Fibroblast of skin of back (primary cell): ENCODE measurements at regions not wholly inside any gene's neighbourhood (a gene's known extent, or its start where the extent isn't known, plus 50 kb on each side); places are given as distances from the start of the nearest gene placed in this dataset.

Source experiments
- DNase-seq: peaks from one replicate; pipeline ENCODE4 v3.0.0-alpha.2; 2013

DNA sequence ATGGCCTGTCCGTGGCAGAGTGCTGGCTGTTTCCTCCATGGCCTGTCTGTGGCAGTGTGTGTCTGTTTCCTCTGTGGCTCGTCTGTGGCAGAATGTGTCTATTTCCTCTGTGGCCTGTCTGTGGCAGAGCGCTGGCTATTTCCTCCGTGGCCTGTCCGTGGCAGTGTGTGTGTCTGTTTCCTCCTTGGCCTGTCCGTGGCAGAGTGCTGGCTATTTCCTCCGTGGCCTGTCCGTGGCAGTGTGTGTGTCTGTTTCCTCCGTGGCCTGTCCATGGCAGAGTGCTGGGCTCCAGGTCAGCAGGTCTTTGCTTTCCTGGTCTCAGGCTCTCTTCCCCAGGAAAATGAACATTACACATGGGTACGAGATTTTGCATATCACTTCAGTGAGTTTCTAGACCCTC, 138.4 kb upstream of the IPO9 start:
- DNase-seq, result no peak

DNA sequence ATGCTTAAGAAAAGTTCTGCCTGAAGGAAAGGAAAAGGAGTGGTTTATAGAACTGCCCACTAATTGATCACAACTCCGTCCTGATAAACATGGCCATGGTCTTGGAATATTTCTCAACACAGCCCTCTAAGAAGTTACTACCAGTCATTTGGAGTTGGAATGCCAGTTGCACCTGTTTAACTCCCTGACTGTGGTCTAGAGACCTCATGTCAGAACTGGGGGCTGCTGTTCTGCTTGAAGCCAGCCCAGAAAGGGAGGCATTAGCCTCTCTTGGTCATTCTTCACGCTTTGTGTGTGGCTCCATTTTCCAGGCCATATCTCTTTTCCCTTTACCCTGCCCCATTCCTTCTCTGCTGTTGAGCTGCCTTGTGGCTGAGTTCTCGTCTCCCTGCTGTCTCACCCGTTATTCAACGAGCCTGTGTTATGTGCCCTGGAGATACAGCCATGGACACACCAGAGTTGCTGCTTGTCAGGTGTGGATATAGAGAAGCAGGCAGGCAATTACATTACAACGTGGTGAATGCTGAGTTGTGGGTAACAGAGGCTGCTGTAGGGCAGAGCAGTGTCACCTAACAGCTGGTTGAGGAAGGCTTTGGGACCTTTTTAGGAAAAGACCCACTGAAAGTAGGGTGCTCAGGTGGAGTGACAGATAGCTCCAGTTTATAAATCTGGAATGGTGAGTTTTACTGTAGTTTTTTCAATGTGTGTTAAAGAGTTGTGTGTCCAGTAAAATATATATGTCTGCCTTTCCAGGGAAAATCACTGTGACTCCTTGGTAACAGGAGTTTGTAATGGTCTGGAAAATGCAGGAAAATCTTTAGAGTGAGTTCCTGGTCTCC, 137.0 kb upstream of the IPO9 start:
- no peak for DNase-seq

DNA sequence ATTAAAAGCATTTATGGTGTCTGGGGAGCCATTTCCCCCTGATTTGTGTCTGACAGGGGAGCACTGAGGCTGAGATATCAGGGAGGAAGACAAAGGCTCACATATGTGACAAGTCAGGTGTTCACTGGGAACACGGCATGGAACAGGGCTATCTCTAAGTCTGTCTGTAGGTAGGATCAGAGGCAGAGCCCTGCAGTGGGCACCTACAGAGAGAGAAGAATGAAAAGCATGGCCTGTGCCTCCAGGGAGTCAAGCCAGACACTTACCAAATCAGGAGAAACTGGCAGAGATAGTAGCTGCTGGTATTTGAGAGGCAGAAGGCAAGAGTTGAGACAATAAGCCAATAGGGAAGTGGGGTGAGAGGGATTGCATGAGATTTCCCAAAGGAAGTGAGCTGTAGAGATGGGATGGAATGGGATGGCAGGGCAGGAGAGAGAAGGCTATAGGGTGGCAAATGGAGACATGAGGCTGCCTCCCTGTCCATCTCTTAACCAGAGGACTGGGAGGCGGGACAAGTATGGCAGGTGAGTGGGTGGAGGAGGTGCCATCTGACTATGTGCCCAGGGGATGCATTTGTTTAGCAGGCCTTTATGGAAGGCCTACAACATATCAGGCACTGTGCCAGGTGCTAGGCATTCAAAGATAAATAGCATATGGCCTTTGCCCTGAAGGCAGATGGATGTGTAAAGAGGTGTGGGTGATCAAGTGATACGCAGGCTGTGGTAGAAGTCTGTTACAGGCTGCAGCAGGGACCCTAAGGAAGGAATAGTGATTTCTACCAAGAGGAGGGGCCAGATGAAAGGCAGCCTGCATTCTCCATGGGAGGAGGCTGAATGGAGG, 136.2 kb upstream of the IPO9 start:
- no peak for DNase-seq

DNA sequence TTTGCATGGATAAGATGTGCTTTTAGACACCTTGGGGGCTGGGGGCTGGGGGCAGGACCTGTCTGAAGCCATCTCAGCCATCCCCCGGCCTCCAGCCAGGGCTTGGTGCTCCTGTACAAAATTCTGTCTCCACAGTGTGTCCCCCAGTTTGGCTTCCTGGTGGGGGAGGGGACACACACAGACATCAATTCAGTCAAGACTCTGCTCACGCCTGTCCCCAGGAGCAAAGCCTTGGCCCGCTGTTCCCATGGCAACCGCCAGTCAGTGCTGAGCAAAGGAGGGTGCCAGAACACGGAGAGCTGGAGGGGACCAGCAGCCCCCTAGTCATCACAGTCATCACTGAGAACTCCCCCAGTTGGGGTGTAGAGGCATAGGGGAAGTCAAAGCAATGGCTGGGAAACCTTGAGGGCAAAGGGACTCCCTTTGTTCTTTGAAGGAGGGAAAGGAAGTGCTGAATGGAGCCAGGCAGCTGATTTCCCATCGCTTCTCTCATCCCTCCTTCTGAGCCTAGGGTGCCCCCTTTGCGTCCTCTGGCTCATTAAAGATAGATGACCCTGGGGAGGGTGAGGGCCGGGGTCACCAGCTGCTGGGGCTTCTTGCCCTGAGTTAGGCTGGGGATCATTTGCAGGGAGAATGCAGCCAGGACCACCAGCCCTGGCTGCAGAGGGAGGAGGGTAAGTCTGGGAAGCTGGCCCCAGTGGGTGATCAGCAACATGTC, 134.9 kb upstream of the IPO9 start:
- DNase-seq, result no peak

DNA sequence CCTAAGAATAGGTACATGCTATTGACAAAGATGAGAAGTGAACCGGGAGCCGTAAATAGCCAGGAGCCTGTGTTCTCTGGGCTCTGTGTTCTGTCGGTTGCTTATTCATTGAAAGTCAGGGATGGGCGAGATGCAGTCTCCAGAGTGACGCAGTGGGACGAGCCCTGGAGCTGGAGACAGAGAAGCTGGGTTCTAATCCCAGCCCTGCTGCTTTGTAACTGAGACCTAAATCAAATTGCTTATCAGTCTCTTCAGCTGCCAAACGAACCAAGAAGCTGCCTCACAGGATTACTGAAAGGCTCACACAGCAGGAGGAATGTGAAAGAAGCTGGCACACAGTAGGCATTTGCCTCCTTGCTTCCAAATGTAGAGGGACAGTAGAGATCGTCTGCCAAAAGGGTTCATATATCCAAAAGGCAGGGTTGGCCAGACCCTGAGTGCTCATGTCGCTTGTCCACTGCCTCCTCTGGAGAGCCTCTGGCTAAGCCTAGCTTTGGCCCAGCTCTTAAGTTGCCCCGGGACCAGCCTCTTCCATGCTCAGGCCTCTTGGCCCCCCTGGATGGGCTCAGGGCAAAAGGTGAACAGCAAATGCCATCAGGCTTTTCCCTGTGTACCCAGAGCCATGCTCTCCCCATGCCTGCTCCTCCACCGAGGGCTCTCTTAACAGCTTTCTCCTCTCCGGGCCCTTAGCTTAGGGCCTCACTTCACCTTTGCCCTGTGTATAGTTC, 134.2 kb upstream of the IPO9 start:
- no peak for DNase-seq

DNA sequence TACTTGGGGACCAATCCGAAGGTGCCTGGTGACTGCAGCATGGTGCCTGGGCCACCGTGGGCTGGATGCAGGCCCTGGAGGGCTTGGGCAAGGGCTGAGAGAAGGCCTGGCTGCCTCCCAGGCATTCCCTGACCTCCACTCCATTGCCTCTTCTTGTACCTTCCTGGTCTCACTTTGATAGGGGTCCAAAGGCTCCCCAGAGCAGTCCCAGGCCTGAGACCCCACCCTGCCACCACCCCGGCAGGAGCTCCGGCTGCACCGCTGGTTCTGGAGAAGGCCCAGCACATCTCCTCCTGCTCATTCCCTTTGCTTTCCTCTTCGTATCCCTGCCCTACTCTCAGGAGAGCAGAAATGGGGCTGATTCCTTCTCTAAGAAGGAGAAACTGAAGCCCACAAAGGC, 133.3 kb upstream of the IPO9 start:
- no peak for DNase-seq

DNA sequence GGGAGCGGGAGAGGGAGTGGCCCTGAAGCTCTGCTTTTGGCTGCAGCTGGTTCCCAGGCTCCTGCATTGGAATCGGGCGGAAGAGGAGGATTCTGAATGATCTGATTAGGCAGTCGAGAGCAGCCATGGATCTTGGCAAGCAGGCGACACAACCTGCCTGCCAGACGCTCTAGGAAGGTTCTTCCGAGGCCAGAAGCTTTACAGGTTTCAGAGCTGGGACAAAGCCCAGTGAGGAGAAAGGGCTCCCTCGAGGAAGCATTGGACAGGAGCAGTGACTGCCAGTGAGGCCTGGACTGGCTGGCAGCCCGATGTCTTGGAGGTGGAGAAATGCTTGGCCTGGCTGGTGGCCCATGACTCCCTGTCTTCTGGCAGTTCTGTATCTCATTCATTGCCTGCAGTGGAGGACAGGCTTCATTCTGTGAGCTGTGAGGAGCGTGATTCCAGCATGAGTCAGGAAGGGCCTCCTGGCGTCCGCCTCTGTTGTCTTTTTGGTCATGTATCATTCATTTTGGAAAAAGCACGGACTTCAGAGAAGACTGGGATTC, 132.7 kb upstream of the IPO9 start:
- peak; percentile 98 for DNase-seq

DNA sequence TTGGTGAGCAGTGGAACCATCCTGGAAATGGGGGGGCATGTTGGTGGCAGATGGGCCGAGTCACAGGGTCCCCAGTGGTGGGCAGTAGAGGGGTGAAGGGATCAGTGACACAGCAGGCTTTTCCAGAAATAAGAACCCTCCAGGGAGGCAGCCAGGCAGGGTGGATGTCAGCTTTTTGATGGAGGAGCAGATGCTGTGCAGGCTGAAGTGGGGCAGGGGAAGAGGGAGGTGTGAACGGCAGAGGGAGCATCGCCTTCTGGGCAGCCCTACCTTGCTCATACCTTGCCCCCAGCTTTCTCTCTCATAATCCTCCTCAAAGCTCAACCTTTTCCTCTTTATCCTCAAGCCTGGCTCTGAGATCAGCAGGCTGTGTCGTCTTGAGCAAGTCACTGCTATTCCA, 131.8 kb upstream of the IPO9 start:
- DNase-seq, result no peak

DNA sequence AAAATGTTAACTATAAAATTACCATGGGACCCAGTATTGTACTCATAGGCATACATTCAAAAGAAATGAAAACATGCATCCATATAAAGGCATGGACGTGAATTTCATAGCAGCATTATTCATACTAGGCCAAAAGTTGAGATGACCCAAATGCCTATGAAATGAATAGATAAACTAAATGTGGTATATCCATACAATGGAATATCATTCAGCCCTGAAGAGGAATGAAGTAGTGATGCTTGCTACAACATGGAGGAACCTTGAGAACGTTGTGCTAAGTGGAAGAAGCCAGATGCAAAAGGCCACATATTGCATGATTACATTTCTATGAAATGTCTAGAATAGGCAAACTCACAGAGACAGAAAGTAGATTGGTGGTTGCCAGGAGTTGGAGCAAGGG, 127.1 kb upstream of the IPO9 start:
- no peak for DNase-seq

DNA sequence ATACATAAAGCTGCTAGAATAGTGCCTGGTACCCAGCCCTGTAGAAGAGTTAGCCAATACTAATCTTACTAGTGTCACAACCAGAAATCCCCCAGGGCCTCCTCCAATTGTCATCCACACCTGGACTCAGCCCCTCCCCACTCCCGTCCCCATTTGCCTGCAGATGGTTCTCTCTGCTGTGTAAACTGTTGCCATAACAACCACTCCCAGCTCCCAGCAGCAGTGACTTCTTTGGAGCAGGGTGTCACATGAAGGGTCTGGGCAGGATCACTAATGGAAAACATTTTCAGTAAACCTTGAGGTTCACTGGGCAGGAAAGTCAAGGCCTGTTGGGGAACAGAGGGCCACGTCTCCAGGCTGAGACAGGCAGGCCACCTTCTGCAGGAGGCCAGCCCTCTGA, 126.0 kb upstream of the IPO9 start:
- no peak for DNase-seq

DNA sequence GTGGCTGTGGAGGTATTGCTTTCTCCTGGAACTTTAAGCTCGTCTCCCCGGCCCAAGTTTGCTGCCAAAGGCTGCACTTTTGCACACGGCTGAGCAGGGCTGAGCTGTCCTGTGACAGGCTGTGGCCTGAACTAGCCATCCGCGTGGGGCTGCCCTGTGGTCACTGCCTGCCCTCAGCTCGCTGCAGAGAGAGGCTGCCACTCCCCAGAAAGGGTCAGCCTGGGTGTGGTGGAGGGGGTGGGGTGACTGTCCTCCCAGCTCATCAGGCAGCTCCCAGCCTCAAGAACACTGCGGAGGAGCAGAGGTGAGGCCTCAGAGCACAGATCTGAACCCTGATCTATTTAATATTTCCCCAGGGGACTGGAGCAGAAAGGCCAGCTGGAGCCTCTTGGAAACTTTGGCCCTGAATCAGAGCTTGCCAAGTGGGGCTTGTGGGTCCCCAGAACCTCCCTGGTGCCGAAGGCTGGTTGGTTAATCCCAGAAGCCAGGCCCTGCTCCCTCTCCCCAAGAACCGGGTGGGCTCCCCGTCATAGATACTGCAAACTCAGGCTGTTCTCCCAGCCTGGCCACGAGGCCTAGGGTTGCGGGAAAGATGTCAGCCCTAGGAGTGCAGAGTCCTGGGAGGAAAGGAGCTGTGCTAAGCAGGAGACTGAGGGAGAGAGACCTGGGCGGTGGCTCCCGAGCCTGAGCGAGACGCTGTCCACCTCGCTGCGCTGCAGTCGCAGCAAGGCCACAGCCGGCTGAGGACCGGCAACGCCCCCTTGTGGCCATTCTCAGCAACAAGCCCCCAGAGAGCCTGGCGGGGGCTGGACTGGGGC, 125.1 kb upstream of the IPO9 start:
- DNase-seq, result peak; percentile 79

DNA sequence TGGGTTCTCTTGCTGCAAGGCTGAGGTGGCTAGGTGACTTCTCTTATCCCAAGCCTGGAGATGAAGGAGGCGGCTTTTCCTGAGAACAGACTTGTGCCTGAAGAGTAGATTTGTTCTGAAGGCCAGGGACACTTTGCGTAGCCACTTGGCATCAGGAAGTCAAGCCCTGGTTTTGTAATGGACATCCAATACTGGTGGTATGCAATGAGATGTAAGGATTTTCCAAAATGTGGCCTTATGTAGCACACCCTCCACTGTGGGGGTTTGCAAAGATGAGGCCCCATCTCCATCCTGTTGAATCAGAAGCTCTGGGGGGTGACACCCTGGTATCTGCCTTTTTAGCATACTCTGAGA, 124.5 kb upstream of the IPO9 start:
- DNase-seq, result no peak

DNA sequence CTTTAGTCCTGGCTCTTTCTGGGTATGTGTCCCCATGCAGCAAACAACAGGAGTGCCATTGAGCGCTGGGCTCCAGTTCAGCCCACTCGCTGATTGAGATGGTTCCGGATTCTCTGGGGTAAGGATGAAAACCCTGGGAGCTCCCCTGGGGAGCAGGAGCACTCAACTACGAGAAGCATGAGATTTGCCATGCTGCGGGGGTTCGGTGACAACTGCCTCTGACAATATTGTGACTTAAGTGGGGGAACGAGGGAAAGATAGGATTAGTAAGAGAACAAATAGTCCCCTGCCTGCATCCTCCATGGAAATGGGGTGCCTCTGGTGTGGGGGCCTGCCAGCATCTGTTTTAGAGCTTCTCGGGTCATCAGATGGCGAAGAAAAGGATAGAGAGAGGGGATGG, 123.6 kb upstream of the IPO9 start:
- DNase-seq, result no peak

DNA sequence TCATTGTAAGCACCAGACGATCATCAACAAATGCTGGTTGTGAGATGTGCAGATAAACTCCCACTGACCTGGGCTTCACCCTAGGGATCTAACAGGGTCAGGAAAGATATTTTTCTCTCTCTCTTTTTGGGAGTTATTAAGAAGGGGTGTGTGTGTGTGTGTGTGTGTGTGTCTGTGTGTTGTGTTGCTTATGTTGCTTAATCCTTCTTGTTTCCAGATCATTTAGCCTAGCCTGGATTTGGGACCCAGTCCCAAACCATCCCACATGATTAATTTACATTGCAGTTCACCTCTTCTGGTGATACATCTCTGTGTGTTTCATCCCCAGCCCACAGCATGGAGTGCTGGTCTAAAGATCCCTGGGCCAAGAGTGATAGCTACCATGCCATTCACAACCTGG, 122.8 kb upstream of the IPO9 start:
- DNase-seq, result no peak

DNA sequence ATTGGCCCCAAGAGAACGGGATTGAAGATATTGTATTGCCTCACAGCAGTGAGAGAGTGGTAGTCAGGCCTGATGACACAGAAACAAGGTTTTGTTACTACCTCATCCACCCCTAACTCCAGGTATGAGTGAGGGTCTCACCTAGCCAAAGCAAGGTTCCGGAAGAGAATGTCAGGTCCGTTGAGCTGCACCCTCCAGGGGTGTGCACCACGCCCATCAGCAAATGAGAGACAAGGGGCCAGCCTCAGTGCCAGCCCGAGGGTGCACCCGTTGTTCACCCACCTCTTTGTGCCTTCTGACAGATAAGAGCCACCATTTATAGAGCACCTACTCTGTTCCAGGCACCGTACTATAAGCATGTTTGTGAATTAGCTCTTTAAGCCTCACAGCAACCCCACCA, 121.9 kb upstream of the IPO9 start:
- DNase-seq, result no peak

DNA sequence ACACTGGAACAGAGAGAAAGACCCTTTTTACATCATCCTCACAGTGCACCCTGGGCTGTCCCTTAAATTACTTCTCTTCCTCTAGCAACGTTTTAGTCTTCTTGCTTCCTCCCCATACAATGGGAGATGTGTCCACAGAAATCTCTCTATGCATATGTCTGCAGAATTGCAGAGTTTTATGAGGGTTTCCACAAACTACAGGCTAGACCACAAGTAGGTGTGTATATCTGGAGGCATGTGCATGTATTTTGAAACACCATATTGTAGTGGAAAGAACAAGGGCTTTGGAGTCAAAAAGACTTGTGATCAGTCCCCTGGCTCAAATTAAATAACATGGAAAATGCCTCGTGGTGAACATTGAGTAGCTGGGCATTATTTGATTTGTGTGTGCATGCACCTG, 121.3 kb upstream of the IPO9 start:
- DNase-seq, result no peak

DNA sequence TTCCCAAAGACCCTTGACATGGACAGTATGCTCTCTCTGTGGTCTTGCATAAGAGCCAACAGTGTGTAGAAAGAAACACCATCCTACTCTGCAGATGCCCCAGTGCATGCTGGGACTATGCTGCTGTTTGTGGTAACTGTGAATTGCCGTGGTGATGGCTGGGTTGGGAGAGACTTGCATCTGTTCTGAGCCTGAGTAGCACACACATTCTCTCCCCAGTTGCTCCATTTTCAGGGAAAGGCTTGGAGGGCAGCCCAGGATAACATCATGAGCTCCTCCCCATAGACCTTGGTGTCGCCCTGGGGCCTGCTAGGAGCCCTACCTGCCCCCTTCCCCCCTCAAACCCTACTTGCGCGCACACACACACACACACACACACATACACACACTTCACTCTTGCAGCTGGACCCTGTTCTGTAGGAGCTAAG, 120.9 kb upstream of the IPO9 start:
- peak; percentile 57 for DNase-seq

DNA sequence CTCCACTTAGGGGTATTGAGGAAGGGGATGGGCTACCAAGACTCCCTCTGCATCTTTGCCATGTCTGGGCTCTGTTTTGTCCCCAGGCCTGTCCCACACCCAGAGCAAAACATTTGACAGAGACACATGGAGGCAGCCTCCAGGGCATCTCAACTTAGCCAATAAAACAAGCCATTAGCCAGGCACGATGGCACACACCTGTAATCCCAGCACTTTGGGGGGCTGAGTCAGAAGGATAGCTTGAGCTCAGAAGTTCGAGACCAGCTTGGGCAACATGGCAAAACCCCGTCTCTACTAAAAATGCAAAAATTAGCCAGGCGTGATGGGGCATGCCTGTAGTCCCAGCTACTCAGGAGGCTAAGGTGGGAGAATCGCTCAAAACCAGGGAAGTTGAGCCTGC, 120.3 kb upstream of the IPO9 start:
- DNase-seq, result no peak

DNA sequence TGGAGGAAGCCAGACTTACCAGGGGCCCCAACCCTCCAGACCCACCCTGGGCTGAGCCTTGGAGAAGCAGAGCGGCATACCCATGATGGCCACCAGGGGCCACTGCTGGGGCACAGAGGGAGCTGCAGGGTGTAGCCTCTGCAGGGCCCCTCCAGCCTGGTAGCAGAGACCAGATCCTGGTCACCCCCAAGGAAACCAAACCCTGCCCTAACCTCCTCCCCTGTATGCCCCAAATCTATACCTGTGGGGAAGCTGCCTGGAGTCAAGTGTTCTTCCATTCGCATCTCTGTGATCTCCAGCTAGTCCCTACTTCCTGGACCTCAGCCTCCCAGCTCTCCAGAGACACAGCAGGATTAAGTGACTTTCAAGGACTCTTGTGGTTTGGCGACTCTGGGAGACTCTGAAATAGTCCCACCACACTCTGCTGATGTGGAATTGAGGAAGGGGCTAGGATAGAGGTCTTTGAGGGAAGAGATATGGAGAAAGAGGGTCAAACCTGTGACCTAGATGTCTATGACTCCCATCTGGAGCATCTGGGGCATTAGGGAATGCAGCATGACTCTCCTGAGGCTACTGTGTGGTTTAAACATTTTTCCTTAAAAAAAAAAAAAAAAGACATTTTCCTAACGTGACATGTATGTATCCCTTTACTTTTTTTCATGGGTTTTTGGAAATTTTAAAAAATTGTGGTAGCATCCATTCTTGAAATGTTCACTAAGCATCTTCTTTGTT, 119.2 kb upstream of the IPO9 start:
- DNase-seq, result peak; percentile 89
